Activated naive CD8-positive, alpha-beta T cell treated with anti-CD3 and anti-CD28 coated beads for 36 hours (primary cell): ENCODE measurements at regions not wholly inside any gene's neighbourhood (a gene's known extent, or its start where the extent isn't known, plus 50 kb on each side); places are given as distances from the start of the nearest gene placed in this dataset.
"Not testable (repeated sequence)": the region's sequence is repeated elsewhere in the genome, so short reads cannot be mapped to it uniquely, and the experiment has no call there.

Source experiments
- DNase-seq: peaks from one replicate; pipeline ENCODE4 v3.0.0; 2021
- H3K27ac Mint-ChIP-seq: one replicate; pipeline ENCODE4 v1.8.0; 2022; ENCODE audit warnings: mild to moderate bottlenecking, moderate library complexity, mixed read lengths
- H3K27me3 Mint-ChIP-seq: one replicate; pipeline ENCODE4 v1.8.0; 2022; ENCODE audit warnings: mild to moderate bottlenecking, mixed read lengths
- H3K36me3 Mint-ChIP-seq: one replicate; pipeline ENCODE4 v1.8.0; 2021; ENCODE audit warnings: mild to moderate bottlenecking, mixed read lengths
- H3K4me1 Mint-ChIP-seq: one replicate; pipeline ENCODE4 v1.8.0; 2021; ENCODE audit warnings: mixed read lengths
- H3K4me3 Mint-ChIP-seq: one replicate; pipeline ENCODE4 v1.8.0; 2022; ENCODE audit warnings: mild to moderate bottlenecking, moderate library complexity, mixed read lengths
- H3K9me3 Mint-ChIP-seq: one replicate; pipeline ENCODE4 v1.8.0; 2022; ENCODE audit warnings: mixed read lengths

- Mint-ChIP-seq H3K27ac (no peak overlapping the region), H3K9me3 (no peaks in the 10 kb centered on the region), H3K36me3 (no peaks in the 10 kb centered on the region), H3K4me1 (no peaks in the 10 kb centered on the region), H3K4me3 (no peak overlapping the region), H3K27me3 (no peaks in the 10 kb centered on the region)
- DNase-seq: no peak
Measured at GRCh38 chr6:156590482-156590881, 186.7 kb upstream of the ARID1B start.

GRCh38 chr6:156589281-156589680, 187.9 kb upstream of the ARID1B start:
- H3K27me3 Mint-ChIP-seq: no peaks in the 10 kb centered on the region
- DNase-seq: no peak
- H3K4me1 Mint-ChIP-seq: no peaks in the 10 kb centered on the region
- no peak overlapping the region for H3K4me3 Mint-ChIP-seq
- H3K36me3 Mint-ChIP-seq: no peaks in the 10 kb centered on the region
- no peak overlapping the region for H3K27ac Mint-ChIP-seq
- no peaks in the 10 kb centered on the region for H3K9me3 Mint-ChIP-seq

GRCh38 chr6:156587751-156588301, 189.4 kb upstream of the ARID1B start:
- DNase-seq: no peak
- H3K27ac Mint-ChIP-seq: no peak overlapping the region
- no peaks in the 10 kb centered on the region for H3K4me1 Mint-ChIP-seq
- no peaks in the 10 kb centered on the region for H3K9me3 Mint-ChIP-seq
- no peak overlapping the region for H3K4me3 Mint-ChIP-seq
- no peaks in the 10 kb centered on the region for H3K36me3 Mint-ChIP-seq
- H3K27me3 Mint-ChIP-seq: no peaks in the 10 kb centered on the region

- DNase-seq: no peak
- Mint-ChIP-seq H3K36me3 (no peaks in the 10 kb centered on the region), H3K9me3 (no peaks in the 10 kb centered on the region), H3K27me3 (no peaks in the 10 kb centered on the region), H3K4me1 (no peaks in the 10 kb centered on the region), H3K27ac (no peak overlapping the region), H3K4me3 (no peak overlapping the region)
Measured at GRCh38 chr6:156587071-156587470, 190.1 kb upstream of the ARID1B start.

- Mint-ChIP-seq H3K4me1 (no peaks in the 10 kb centered on the region), H3K27me3 (no peaks in the 10 kb centered on the region), H3K36me3 (no peaks in the 10 kb centered on the region), H3K9me3 (no peaks in the 10 kb centered on the region), H3K4me3 (no peak overlapping the region), H3K27ac (no peak overlapping the region)
- no peak for DNase-seq
Measured at GRCh38 chr6:156585859-156586258, 191.3 kb upstream of the ARID1B start.

GRCh38 chr6:156584121-156584520, 193.1 kb upstream of the ARID1B start:
- H3K9me3 Mint-ChIP-seq, H3K4me1 Mint-ChIP-seq, H3K36me3 Mint-ChIP-seq, H3K27me3 Mint-ChIP-seq, H3K4me3 Mint-ChIP-seq, H3K27ac Mint-ChIP-seq, DNase-seq: not testable (repeated sequence)

- Mint-ChIP-seq H3K36me3 (peaks cover 3% of the 10 kb centered on the region), H3K4me1 (no peaks in the 10 kb centered on the region)
Measured at GRCh38 chr6:156583083-156583482, 194.1 kb upstream of the ARID1B start.

GRCh38 chr6:156582509-156582992, 194.6 kb upstream of the ARID1B start:
- Mint-ChIP-seq H3K9me3 (peaks cover 12% of the 10 kb centered on the region), H3K4me3 (no peak overlapping the region), H3K36me3 (peaks cover 3% of the 10 kb centered on the region), H3K4me1 (no peaks in the 10 kb centered on the region), H3K27ac (no peak overlapping the region), H3K27me3 (no peaks in the 10 kb centered on the region)
- no peak for DNase-seq

More at GRCh38 chr6:156583083-156583482, 194.1 kb upstream of the ARID1B start:
- Mint-ChIP-seq H3K27me3 (no peaks in the 10 kb centered on the region), H3K27ac (no peak overlapping the region), H3K9me3 (peaks cover 8% of the 10 kb centered on the region), H3K4me3 (no peak overlapping the region)
- DNase-seq: no peak

GRCh38 chr6:156579564-156579963, 197.6 kb upstream of the ARID1B start:
- Mint-ChIP-seq H3K4me1 (no peaks in the 10 kb centered on the region), H3K4me3 (no peak overlapping the region), H3K9me3 (peaks cover 24% of the 10 kb centered on the region), H3K36me3 (peaks cover 14% of the 10 kb centered on the region), H3K27me3 (no peaks in the 10 kb centered on the region), H3K27ac (no peak overlapping the region)
- no peak for DNase-seq

- Mint-ChIP-seq H3K27me3 (peaks cover 3% of the 10 kb centered on the region), H3K4me1 (no peaks in the 10 kb centered on the region)
Measured at GRCh38 chr6:156577749-156578148, 199.4 kb upstream of the ARID1B start.

GRCh38 chr6:156575361-156575760, 201.8 kb upstream of the ARID1B start:
- DNase-seq: no peak
- no peaks in the 10 kb centered on the region for H3K4me1 Mint-ChIP-seq
- H3K27me3 Mint-ChIP-seq: peaks cover 4% of the 10 kb centered on the region
- peaks cover 24% of the 10 kb centered on the region for H3K9me3 Mint-ChIP-seq
- H3K36me3 Mint-ChIP-seq: peaks cover 14% of the 10 kb centered on the region
- no peak overlapping the region for H3K27ac Mint-ChIP-seq
- no peak overlapping the region for H3K4me3 Mint-ChIP-seq

More at GRCh38 chr6:156577749-156578148, 199.4 kb upstream of the ARID1B start:
- Mint-ChIP-seq H3K36me3 (peaks cover 14% of the 10 kb centered on the region), H3K9me3 (peaks cover 24% of the 10 kb centered on the region), H3K4me3 (no peak overlapping the region), H3K27ac (no peak overlapping the region)
- no peak for DNase-seq

- Mint-ChIP-seq H3K36me3 (no peaks in the 10 kb centered on the region), H3K9me3 (peaks cover 4% of the 10 kb centered on the region), H3K4me1 (no peaks in the 10 kb centered on the region), H3K27me3 (peaks cover 8% of the 10 kb centered on the region), H3K4me3 (no peak overlapping the region), H3K27ac (no peak overlapping the region)
- DNase-seq: no peak
Measured at GRCh38 chr6:156564807-156565149, 212.4 kb upstream of the ARID1B start.

- Mint-ChIP-seq H3K4me1 (no peaks in the 10 kb centered on the region), H3K36me3 (no peaks in the 10 kb centered on the region), H3K9me3 (peaks cover 5% of the 10 kb centered on the region), H3K27ac (no peak overlapping the region), H3K4me3 (no peak overlapping the region), H3K27me3 (peaks cover 8% of the 10 kb centered on the region)
- peak; percentile 70 for DNase-seq
Measured at GRCh38 chr6:156564127-156564806, 212.9 kb upstream of the ARID1B start.

GRCh38 chr6:156563714-156564113, 213.5 kb upstream of the ARID1B start:
- H3K4me3 Mint-ChIP-seq: no peak overlapping the region
- DNase-seq: no peak
- no peaks in the 10 kb centered on the region for H3K4me1 Mint-ChIP-seq
- no peaks in the 10 kb centered on the region for H3K36me3 Mint-ChIP-seq
- peaks cover 5% of the 10 kb centered on the region for H3K9me3 Mint-ChIP-seq
- H3K27me3 Mint-ChIP-seq: peaks cover 8% of the 10 kb centered on the region
- no peak overlapping the region for H3K27ac Mint-ChIP-seq

GRCh38 chr6:156562636-156563035, 214.5 kb upstream of the ARID1B start:
- Mint-ChIP-seq H3K36me3 (no peaks in the 10 kb centered on the region), H3K4me3 (no peak overlapping the region), H3K4me1 (no peaks in the 10 kb centered on the region), H3K9me3 (peaks cover 5% of the 10 kb centered on the region), H3K27me3 (peaks cover 3% of the 10 kb centered on the region), H3K27ac (no peak overlapping the region)
- DNase-seq: no peak

GRCh38 chr6:156562019-156562418, 215.2 kb upstream of the ARID1B start:
- Mint-ChIP-seq H3K4me1 (no peaks in the 10 kb centered on the region), H3K27ac (no peak overlapping the region), H3K27me3 (peaks cover 3% of the 10 kb centered on the region), H3K36me3 (no peaks in the 10 kb centered on the region), H3K4me3 (no peak overlapping the region), H3K9me3 (peaks cover 5% of the 10 kb centered on the region)
- DNase-seq: no peak
